A673 (cell line): ENCODE measurements at regions not wholly inside any gene's neighbourhood (a gene's known extent, or its start where the extent isn't known, plus 50 kb on each side); places are given as distances from the start of the nearest gene placed in this dataset.
"Not testable (repeated sequence)": the region's sequence is repeated elsewhere in the genome, so short reads cannot be mapped to it uniquely, and the experiment has no call there.

Experiments
- EZH2 ChIP-seq: fragments of 200-600 bp; sonication (generic); IDR thresholded peaks from 2 replicates; pipeline ENCODE4 v1.6.1; 2017; ENCODE audit warnings: borderline replicate concordance, low read depth, mild to moderate bottlenecking, mixed read lengths, antibody characterized with exemption, low read length; ENCODE audit not compliant: poor library complexity, severe bottlenecking
- TF ChIP-seq, protein P1 (sequence below): fragments of 300-800, 200-600 bp; sonication (generic); conservative IDR thresholded peaks from 2 replicates; pipeline ENCODE4 v1.5.1; 2017; ENCODE audit warnings: low read depth, mild to moderate bottlenecking, antibody characterized with exemption, low read length, moderate library complexity, mixed read lengths

DNA sequence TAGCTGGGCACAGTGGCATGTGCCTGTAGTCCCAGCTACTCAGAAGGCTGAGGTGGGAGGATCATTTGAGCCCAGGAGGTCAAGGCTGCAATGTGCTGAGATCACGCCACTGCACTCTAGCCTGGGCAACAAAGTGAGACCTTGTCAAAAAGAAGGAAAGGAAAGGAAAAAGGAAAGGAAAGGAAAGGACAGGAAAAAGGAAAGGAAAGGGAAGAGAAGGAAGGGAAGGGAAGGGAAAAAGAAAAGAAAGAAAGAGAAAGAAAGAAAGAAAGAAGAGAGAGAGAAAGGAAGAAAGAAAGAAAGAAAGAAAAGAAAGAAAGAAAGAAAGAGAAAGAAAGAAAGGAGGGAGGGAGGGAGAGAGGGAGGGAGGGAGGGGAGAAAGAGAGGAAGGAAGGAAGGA, 155.0 kb downstream of the SOD2 start:
- TF ChIP-seq, protein P1, sequence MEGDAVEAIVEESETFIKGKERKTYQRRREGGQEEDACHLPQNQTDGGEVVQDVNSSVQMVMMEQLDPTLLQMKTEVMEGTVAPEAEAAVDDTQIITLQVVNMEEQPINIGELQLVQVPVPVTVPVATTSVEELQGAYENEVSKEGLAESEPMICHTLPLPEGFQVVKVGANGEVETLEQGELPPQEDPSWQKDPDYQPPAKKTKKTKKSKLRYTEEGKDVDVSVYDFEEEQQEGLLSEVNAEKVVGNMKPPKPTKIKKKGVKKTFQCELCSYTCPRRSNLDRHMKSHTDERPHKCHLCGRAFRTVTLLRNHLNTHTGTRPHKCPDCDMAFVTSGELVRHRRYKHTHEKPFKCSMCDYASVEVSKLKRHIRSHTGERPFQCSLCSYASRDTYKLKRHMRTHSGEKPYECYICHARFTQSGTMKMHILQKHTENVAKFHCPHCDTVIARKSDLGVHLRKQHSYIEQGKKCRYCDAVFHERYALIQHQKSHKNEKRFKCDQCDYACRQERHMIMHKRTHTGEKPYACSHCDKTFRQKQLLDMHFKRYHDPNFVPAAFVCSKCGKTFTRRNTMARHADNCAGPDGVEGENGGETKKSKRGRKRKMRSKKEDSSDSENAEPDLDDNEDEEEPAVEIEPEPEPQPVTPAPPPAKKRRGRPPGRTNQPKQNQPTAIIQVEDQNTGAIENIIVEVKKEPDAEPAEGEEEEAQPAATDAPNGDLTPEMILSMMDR, result not testable (repeated sequence)
- not testable (repeated sequence) for TF ChIP-seq EZH2
